ENCODE measurements at regions not wholly inside any gene's neighbourhood (a gene's known extent, or its start where the extent isn't known, plus 50 kb on each side); places are given as distances from the start of the nearest gene placed in this dataset.

- TF ChIP-seq EZH2 (IDR thresholded peaks at IDR 0.05) (no peak), POLR2AphosphoS5 (IDR thresholded peaks at IDR 0.05; ENCODE audit: borderline replicate concordance, low read depth, low read length) (no peak), FOXP2 (optimal IDR thresholded peaks at IDR 0.05; ENCODE audit: control extremely low read depth, extremely low read length, insufficient read depth) (no peak)
These were observed 671.3 kb upstream of the NECTIN3 start for GRCh38 chr3:110400315-110400714.

All from SK-N-MC (cell line).